AG04449 (cell line): ENCODE measurements at regions not wholly inside any gene's neighbourhood (a gene's known extent, or its start where the extent isn't known, plus 50 kb on each side); places are given as distances from the start of the nearest gene placed in this dataset.

Source experiments
- CTCF ChIA-PET: fragments of 350-600 bp; formaldehyde crosslinking; extraction: SDS; loops from one replicate; lab custom pipeline; 2021; ENCODE audit warnings: antibody characterized with exemption; lab: Yijun Ruan, JAX
- POLR2A ChIA-PET: fragments of 400-600, 350-600 bp; formaldehyde crosslinking; extraction: SDS; loops from one replicate; lab custom pipeline; 2020; ENCODE audit warnings: antibody characterized with exemption, inconsistent platforms; lab: Yijun Ruan, JAX
- DNase-seq: peaks from one replicate; pipeline ENCODE4 v3.0.0-alpha.2; 2010; ENCODE audit warnings: low read depth, low spot score
- H3K4me3 ChIP-seq: 2 replicates; pipeline ENCODE4 v1.5.1; 2011; ENCODE audit warnings: low read depth, mild to moderate bottlenecking, control low read depth, low read length
- TF ChIP-seq, protein P1 (sequence below): IDR thresholded peaks from one replicate; pipeline ENCODE4 v1.5.1; 2011; ENCODE audit warnings: mild to moderate bottlenecking, moderate library complexity, low read length, control low read depth, inconsistent platforms; ENCODE audit not compliant: insufficient read depth; ENCODE audit errors: missing control alignments

GRCh38 chr13:79946556-79946955 is 394.4 kb downstream of the SPRY2 start:
- POLR2A ChIA-PET: no interaction called here
- DNase-seq: no peak
- TF ChIP-seq, protein P1, sequence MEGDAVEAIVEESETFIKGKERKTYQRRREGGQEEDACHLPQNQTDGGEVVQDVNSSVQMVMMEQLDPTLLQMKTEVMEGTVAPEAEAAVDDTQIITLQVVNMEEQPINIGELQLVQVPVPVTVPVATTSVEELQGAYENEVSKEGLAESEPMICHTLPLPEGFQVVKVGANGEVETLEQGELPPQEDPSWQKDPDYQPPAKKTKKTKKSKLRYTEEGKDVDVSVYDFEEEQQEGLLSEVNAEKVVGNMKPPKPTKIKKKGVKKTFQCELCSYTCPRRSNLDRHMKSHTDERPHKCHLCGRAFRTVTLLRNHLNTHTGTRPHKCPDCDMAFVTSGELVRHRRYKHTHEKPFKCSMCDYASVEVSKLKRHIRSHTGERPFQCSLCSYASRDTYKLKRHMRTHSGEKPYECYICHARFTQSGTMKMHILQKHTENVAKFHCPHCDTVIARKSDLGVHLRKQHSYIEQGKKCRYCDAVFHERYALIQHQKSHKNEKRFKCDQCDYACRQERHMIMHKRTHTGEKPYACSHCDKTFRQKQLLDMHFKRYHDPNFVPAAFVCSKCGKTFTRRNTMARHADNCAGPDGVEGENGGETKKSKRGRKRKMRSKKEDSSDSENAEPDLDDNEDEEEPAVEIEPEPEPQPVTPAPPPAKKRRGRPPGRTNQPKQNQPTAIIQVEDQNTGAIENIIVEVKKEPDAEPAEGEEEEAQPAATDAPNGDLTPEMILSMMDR: no peak

GRCh38 chr13:79943346-79944023 is 397.4 kb downstream of the SPRY2 start:
- POLR2A ChIA-PET: no interaction called here
- CTCF ChIA-PET: interaction anchor here (0.8 kb wide), 1 partner anchor 400 kb away, joined by 3 read pairs; no protein-coding TSS in a partner anchor
- TF ChIP-seq, protein P1: no peak

More at GRCh38 chr13:79946556-79946955, 394.4 kb downstream of the SPRY2 start:
- CTCF ChIA-PET: no interaction called here
- H3K4me3 ChIP-seq: no peak overlapping the region

DNA sequence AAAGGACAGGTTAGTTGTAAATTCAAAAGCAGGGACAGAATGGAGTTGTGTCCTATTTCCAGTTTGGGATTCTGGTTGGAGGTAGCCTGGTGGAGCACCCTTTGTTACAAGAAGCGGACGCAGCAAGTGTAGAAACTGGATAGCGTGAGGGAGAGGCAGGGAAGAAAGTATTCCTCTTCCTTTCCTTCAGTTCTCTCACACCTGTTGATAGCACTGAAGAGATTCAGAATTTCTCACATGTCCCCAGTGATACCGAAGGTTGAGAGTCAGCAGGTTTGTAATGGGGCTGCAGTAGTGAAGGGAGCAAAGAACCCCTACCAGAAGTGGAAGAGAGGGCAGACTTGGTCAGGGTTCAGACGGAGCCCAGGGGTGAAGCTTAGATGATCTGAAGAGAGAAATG is 399.2 kb downstream of the SPRY2 start:
- TF ChIP-seq, protein P1: no peak
- ChIA-PET CTCF (no interaction called here), POLR2A (no interaction called here)
- no peak overlapping the region for H3K4me3 ChIP-seq
- no peak for DNase-seq

More at GRCh38 chr13:79943346-79944023, 397.4 kb downstream of the SPRY2 start:
- no peak for DNase-seq
- no peak overlapping the region for H3K4me3 ChIP-seq

- ChIA-PET CTCF (interaction anchor here (1.6 kb wide), 1 partner anchor 403 kb away, joined by 5 read pairs; no protein-coding TSS in a partner anchor), POLR2A (no interaction called here)
- DNase-seq: no peak
- TF ChIP-seq, protein P1: no peak
- no peak overlapping the region for H3K4me3 ChIP-seq
Observed at GRCh38 chr13:79939689-79940088, 401.2 kb downstream of the SPRY2 start.

GRCh38 chr13:79937771-79938216 is 403.1 kb downstream of the SPRY2 start:
- H3K4me3 ChIP-seq: no peak overlapping the region
- POLR2A ChIA-PET: interaction anchor here (1.9 kb wide), 1 partner anchor 403 kb away, joined by 29 read pairs; the partner anchor contains the start of gene SPRY2
- TF ChIP-seq, protein P1: no peak
- CTCF ChIA-PET: interaction anchor here (1.8 to 4.3 kb wide), 2 partner anchors 402 to 405 kb away, joined by 7 to 22 read pairs; no protein-coding TSS in a partner anchor
- no peak for DNase-seq

DNA sequence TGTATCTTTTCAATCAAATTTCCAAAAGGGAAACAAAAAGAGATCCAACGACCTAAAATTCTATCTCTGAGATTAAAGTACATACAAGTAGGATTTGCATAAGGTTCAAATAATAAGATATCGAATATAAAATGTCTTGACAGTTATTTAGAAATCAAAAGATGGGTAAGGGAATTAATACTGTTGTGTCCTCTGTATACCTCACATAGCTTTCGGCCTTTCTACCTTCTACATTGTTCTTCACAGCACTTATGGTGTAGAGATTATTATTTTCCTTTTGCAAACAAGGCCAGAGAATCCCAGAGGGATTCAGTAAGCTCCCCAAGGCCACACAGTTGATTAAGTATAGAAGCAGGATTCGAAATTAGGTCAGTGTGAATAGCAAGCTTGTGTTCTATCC is 403.6 kb downstream of the SPRY2 start:
- ChIA-PET CTCF (interaction anchor here (1.0 to 4.3 kb wide), 3 partner anchors 161 to 405 kb away, joined by 3 to 22 read pairs (median 7); no protein-coding TSS in a partner anchor), POLR2A (interaction anchor here (1.1 to 1.9 kb wide), 8 partner anchors 8 to 404 kb away, joined by 3 to 29 read pairs (median 6); partner anchors contain the start of gene SPRY2)

More for the DNA sequence above, 403.6 kb downstream of the SPRY2 start:
- H3K4me3 ChIP-seq: no peak overlapping the region
- no peak for DNase-seq
- TF ChIP-seq, protein P1: no peak
